C4-2B (cell line): ENCODE measurements at regions not wholly inside any gene's neighbourhood (a gene's known extent, or its start where the extent isn't known, plus 50 kb on each side); places are given as distances from the start of the nearest gene placed in this dataset.

Experiments
- H3K27ac ChIP-seq: fragments of 450-650 bp; 2 replicates; pipeline ENCODE4 v1.5.1; 2017
- CTCF ChIP-seq: fragments of 450-650 bp; conservative IDR thresholded peaks from 2 replicates; pipeline ENCODE4 v1.5.1; 2017; ENCODE audit warnings: mild to moderate bottlenecking
- ZFX ChIP-seq: fragments of 450-650 bp; IDR thresholded peaks from 2 replicates; pipeline ENCODE4 v1.6.1; 2017

DNA sequence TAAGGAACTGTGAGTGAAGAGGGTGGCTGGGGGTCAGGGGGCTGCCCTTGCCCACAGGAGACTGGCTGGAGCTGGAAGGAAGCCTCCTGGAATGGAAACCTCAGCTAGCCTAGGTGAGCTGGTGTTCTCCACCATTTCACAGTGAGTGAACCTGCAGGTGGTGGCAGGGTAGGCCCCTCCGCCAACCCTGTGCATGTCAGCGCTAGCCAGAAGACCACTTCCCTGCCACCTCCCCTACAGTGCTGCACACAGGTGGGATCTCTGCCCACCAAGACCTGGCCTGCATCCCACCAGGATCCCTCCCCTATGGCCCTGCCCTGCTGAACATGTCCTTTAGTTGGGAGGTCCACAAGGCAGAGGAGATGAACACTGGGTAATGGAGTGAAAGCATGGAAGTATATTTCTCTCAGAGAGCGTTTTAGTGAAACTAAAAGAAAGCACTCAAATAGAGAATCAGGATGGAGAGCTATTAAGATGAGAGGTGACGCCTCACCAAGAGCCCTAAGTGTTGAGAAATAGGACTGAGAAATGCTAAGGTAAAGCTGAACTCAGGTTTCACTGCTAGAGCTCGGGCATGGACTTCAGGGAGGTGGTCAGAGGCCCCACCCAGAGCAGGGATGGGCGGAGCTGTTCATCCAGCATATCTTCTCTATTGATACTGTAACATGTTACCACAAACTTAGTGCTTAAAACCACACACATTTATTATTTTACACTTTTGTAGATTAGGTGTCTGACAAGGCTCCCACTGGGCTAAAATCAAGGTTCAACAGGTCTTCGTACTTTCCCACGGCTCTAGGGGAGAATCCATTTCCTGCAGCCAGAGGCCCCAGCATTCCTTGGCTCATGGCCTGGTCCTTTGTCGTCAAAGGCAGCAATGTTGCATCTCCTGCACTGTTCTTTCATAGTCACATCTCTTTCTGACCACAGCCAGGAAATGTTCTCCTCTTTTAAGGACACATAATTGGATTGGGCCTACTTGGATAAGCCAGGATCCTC, 83.2 kb downstream of the DIRAS2 start:
- H3K27ac ChIP-seq = no peak overlapping the region
- TF ChIP-seq ZFX (no peak), CTCF (no peak)
